ENCODE measurements at regions not wholly inside any gene's neighbourhood (a gene's known extent, or its start where the extent isn't known, plus 50 kb on each side); places are given as distances from the start of the nearest gene placed in this dataset.
"Not testable (repeated sequence)": the region's sequence is repeated elsewhere in the genome, so short reads cannot be mapped to it uniquely, and the experiment has no call there.

DNA sequence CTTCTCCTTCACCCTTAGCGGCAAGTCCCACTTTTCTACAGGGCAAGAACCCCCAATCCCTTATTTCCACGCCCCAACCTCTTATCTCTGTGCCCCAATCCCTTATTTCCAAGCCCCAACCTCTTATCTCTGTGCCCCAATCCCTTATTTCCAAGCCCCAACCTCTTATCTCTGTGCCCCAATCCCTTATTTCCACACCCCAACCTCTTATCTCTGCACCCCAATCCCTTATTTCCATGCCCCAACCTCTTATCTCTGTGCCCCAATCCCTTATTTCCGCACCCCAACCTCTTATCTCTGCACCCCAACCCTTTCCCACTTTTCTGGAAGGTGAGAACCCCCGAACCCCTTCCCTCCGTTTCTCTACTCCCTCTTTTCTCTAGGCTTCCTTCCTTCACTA lies 116.1 kb upstream of the GJE1 start:
- TF ChIP-seq, protein P1, sequence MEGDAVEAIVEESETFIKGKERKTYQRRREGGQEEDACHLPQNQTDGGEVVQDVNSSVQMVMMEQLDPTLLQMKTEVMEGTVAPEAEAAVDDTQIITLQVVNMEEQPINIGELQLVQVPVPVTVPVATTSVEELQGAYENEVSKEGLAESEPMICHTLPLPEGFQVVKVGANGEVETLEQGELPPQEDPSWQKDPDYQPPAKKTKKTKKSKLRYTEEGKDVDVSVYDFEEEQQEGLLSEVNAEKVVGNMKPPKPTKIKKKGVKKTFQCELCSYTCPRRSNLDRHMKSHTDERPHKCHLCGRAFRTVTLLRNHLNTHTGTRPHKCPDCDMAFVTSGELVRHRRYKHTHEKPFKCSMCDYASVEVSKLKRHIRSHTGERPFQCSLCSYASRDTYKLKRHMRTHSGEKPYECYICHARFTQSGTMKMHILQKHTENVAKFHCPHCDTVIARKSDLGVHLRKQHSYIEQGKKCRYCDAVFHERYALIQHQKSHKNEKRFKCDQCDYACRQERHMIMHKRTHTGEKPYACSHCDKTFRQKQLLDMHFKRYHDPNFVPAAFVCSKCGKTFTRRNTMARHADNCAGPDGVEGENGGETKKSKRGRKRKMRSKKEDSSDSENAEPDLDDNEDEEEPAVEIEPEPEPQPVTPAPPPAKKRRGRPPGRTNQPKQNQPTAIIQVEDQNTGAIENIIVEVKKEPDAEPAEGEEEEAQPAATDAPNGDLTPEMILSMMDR (IDR thresholded peaks at IDR 0.05): not testable (repeated sequence)
- not testable (repeated sequence) for TF ChIP-seq POLR2A (IDR thresholded peaks at IDR 0.05)
